ENCODE measurements at regions not wholly inside any gene's neighbourhood (a gene's known extent, or its start where the extent isn't known, plus 50 kb on each side); places are given as distances from the start of the nearest gene placed in this dataset.
A peak's percentile ranks its signal among the peaks of the same experiment; 100 is the strongest.

DNA sequence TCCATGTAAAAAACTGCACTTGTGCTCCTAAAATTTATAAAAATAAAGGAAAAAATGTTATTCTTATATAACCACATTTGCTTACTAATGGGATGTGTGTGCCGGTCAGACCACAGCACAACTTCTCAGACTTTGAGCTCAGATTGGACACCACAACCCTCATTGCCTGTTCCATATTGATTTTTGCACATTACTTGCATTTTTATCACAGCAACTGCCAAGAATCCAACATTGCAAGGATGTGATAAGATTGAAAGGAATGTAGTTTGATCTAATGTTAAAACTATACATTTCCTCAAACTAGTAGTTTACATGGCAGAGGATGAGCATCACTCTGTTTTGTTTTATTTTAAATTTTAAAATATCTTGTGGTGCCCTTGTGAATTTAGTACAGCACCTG lies 227.8 kb downstream of the KDR start:
- Mint-ChIP-seq H3K36me3 (ENCODE audit: low read depth) (no peaks in the 10 kb centered on the region), H3K4me3 (ENCODE audit: unreplicated experiment) (no peak overlapping the region)
- DNase-seq (ENCODE audit: low spot score) = no peak

GRCh38 chr4:54882616-54883015 lies 224.9 kb downstream of the KIT start:
- peak; percentile 27 for TF ChIP-seq CTCF (IDR thresholded peaks at IDR 0.05)
- no peaks in the 10 kb centered on the region for H3K27me3 Mint-ChIP-seq (ENCODE audit: low read depth)
- no peak overlapping the region for H3K4me3 Mint-ChIP-seq (ENCODE audit: unreplicated experiment)
- H3K27ac Mint-ChIP-seq (ENCODE audit: unreplicated experiment) = no peak overlapping the region
- H3K9me3 Mint-ChIP-seq (ENCODE audit: low read depth) = no peaks in the 10 kb centered on the region
- H3K4me1 Mint-ChIP-seq (ENCODE audit: low read depth) = peaks cover 24% of the 10 kb centered on the region
- DNase-seq (ENCODE audit: low spot score) = no peak
- H3K36me3 Mint-ChIP-seq (ENCODE audit: low read depth) = no peaks in the 10 kb centered on the region

More for the DNA sequence above, 227.8 kb downstream of the KDR start:
- Mint-ChIP-seq H3K27ac (ENCODE audit: unreplicated experiment) (no peak overlapping the region), H3K4me1 (ENCODE audit: low read depth) (peaks cover 18% of the 10 kb centered on the region), H3K27me3 (ENCODE audit: low read depth) (no peaks in the 10 kb centered on the region), H3K9me3 (ENCODE audit: low read depth) (no peaks in the 10 kb centered on the region)
- TF ChIP-seq CTCF (IDR thresholded peaks at IDR 0.05) = no peak

- peak overlapping the region; percentile 27 for H3K27ac Mint-ChIP-seq (ENCODE audit: unreplicated experiment)
- no peak for DNase-seq (ENCODE audit: low spot score)
- peaks cover 21% of the 10 kb centered on the region for H3K4me1 Mint-ChIP-seq (ENCODE audit: low read depth)
- no peaks in the 10 kb centered on the region for H3K27me3 Mint-ChIP-seq (ENCODE audit: low read depth)
- H3K9me3 Mint-ChIP-seq (ENCODE audit: low read depth) = no peaks in the 10 kb centered on the region
- no peak for TF ChIP-seq CTCF (IDR thresholded peaks at IDR 0.05)
- no peak overlapping the region for H3K4me3 Mint-ChIP-seq (ENCODE audit: unreplicated experiment)
- H3K36me3 Mint-ChIP-seq (ENCODE audit: low read depth) = peaks cover 2% of the 10 kb centered on the region
These were observed 221.8 kb downstream of the KIT start for GRCh38 chr4:54879576-54879975.

GRCh38 chr4:54877006-54877405 lies 219.2 kb downstream of the KIT start:
- TF ChIP-seq CTCF (IDR thresholded peaks at IDR 0.05) = no peak
- Mint-ChIP-seq H3K4me1 (ENCODE audit: low read depth) (peaks cover 16% of the 10 kb centered on the region), H3K27me3 (ENCODE audit: low read depth) (no peaks in the 10 kb centered on the region), H3K4me3 (ENCODE audit: unreplicated experiment) (no peak overlapping the region), H3K9me3 (ENCODE audit: low read depth) (no peaks in the 10 kb centered on the region), H3K27ac (ENCODE audit: unreplicated experiment) (no peak overlapping the region), H3K36me3 (ENCODE audit: low read depth) (peaks cover 2% of the 10 kb centered on the region)
- no peak for DNase-seq (ENCODE audit: low spot score)

DNA sequence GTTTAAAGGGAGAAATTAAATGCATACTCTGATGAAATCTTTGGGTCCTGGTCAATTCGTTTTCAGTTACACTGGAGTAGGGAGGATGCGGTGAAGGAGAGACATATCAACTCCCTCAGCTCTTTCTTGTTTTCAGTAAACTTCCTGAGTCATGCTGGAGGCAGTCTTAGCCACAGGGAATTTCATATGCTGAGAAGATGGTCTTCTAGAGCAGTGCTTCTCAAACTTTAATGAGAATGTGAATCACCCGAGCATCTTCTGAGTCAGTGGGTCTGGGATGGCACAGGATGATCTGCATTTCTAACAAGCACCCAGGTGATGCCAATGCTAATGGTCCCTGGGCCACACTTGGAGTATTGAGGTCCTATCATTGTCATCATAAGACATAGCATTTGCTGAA lies 214.5 kb downstream of the KIT start:
- no peak for DNase-seq (ENCODE audit: low spot score)
- no peaks in the 10 kb centered on the region for H3K9me3 Mint-ChIP-seq (ENCODE audit: low read depth)
- H3K27ac Mint-ChIP-seq (ENCODE audit: unreplicated experiment) = no peak overlapping the region
- no peak for TF ChIP-seq CTCF (IDR thresholded peaks at IDR 0.05)
- H3K36me3 Mint-ChIP-seq (ENCODE audit: low read depth) = peaks cover 2% of the 10 kb centered on the region
- no peaks in the 10 kb centered on the region for H3K27me3 Mint-ChIP-seq (ENCODE audit: low read depth)
- no peak overlapping the region for H3K4me3 Mint-ChIP-seq (ENCODE audit: unreplicated experiment)
- H3K4me1 Mint-ChIP-seq (ENCODE audit: low read depth) = no peaks in the 10 kb centered on the region

Measured in chondrocyte (in vitro differentiated cells).